ENCODE measurements at regions not wholly inside any gene's neighbourhood (a gene's known extent, or its start where the extent isn't known, plus 50 kb on each side); places are given as distances from the start of the nearest gene placed in this dataset.

DNA sequence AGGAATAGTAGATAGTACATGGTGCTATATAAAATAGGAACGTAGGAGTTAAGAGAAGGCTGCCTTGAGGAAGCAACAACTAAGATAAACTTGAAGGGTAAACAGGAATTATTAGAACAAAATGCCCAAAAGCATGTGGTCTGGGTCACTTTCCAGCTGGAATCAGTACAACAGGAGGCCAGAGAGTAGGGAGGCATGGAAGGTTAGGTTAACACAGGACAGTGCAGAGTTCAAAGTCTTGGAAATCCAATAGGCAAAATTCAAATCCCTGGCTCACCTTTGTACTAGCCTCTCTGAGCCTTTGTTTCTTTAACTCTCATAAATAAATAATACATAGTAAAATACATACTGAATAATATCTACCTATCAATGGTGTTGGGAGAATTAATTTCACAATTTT is 69.0 kb upstream of the NEK7 start:
- H3K4me1 ChIP-seq (ENCODE audit: control insufficient read depth, extremely low read depth, insufficient read depth, low read length), result peaks cover 4% of the 10 kb centered on the region
- no peak for TF ChIP-seq JUN (IDR thresholded peaks at IDR 0.05; ENCODE audit: borderline replicate concordance, insufficient read depth, insufficient read length, low read depth)
- TF ChIP-seq POLR2A (IDR thresholded peaks at IDR 0.05; ENCODE audit: low read depth, low read length), result no peak
- no peak for TF ChIP-seq MYC (IDR thresholded peaks at IDR 0.05; ENCODE audit: low read depth, low read length)
- TF ChIP-seq EZH2 (IDR thresholded peaks at IDR 0.05; ENCODE audit: borderline replicate concordance, low read depth, low read length, severe bottlenecking), result no peak
- no peak for TF ChIP-seq FOS (IDR thresholded peaks at IDR 0.05; ENCODE audit: borderline replicate concordance, insufficient read depth, low read length)
- no peak for TF ChIP-seq GATA2 (IDR thresholded peaks at IDR 0.05; ENCODE audit: insufficient read depth, insufficient read length, low read depth, low read length)
- TF ChIP-seq, protein P1, sequence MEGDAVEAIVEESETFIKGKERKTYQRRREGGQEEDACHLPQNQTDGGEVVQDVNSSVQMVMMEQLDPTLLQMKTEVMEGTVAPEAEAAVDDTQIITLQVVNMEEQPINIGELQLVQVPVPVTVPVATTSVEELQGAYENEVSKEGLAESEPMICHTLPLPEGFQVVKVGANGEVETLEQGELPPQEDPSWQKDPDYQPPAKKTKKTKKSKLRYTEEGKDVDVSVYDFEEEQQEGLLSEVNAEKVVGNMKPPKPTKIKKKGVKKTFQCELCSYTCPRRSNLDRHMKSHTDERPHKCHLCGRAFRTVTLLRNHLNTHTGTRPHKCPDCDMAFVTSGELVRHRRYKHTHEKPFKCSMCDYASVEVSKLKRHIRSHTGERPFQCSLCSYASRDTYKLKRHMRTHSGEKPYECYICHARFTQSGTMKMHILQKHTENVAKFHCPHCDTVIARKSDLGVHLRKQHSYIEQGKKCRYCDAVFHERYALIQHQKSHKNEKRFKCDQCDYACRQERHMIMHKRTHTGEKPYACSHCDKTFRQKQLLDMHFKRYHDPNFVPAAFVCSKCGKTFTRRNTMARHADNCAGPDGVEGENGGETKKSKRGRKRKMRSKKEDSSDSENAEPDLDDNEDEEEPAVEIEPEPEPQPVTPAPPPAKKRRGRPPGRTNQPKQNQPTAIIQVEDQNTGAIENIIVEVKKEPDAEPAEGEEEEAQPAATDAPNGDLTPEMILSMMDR (IDR thresholded peaks at IDR 0.05; ENCODE audit: extremely low read depth in 1 of 2, insufficient read depth in 1 of 2, low read depth in 1 of 2, low read length in 2 of 2), result no peak
- TF ChIP-seq, protein P2, sequence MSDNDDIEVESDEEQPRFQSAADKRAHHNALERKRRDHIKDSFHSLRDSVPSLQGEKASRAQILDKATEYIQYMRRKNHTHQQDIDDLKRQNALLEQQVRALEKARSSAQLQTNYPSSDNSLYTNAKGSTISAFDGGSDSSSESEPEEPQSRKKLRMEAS (IDR thresholded peaks at IDR 0.05; ENCODE audit: insufficient read depth, insufficient read length), result no peak
- POLR2A ChIA-PET, result no interaction called here
- no peaks in the 10 kb centered on the region for H3K79me2 ChIP-seq (ENCODE audit: control insufficient read depth, insufficient read depth, low read length)
- dilution Hi-C loops (cut with MboI; ENCODE audit: extremely low pct_ligation_motif_present, low sequenced_read_pairs) (no loop called here), intact Hi-C loops (cut with micrococcal nuclease) (loop anchor here (1.0 to 5.0 kb wide), 7 partner anchors 35 to 598 kb away; partner anchors contain the start of gene NEK7)
- no peak overlapping the region for H3K9ac ChIP-seq (replicated peaks; ENCODE audit: extremely low read depth, insufficient read depth, low read length)
- no peak overlapping the region for H2AFZ ChIP-seq (ENCODE audit: low read depth, low read length)
- H3K4me3 ChIP-seq (replicated peaks in 1 of 3; ENCODE audit: insufficient read depth in 1 of 3, low read depth in 1 of 3, low read length in 3 of 3), result no peak overlapping the region
- peak; percentile 1 for DNase-seq (ENCODE audit: low read depth, low spot score)
- no peak overlapping the region for H3K27ac ChIP-seq (ENCODE audit: insufficient read depth, low read depth, low read length)
- CTCF ChIA-PET, result interaction anchor here (0.7 to 1.8 kb wide), 6 partner anchors 8 to 598 kb away, joined by 3 to 27 read pairs (median 8); partner anchors contain the start of gene NEK7
- H3K9me3 ChIP-seq (replicated peaks; ENCODE audit: control insufficient read depth, insufficient read depth, low read length), result no peaks in the 10 kb centered on the region
- H3K4me2 ChIP-seq (ENCODE audit: insufficient read depth, low read length), result no peak overlapping the region
- H4K20me1 ChIP-seq (replicated peaks; ENCODE audit: control insufficient read depth, extremely low read depth, insufficient read depth, low read length), result no peaks in the 10 kb centered on the region
- no TSS peak for BruUV-seq (replicated peaks)
- H3K9me1 ChIP-seq (replicated peaks; ENCODE audit: control insufficient read depth, extremely low read depth, insufficient read depth, low read length), result no peaks in the 10 kb centered on the region
- no peaks in the 10 kb centered on the region for H3K27me3 ChIP-seq (ENCODE audit: control insufficient read depth in 2 of 2, insufficient read depth in 2 of 2, low read length in 2 of 2)
- H3K36me3 ChIP-seq (ENCODE audit: control insufficient read depth in 2 of 2, extremely low read depth in 1 of 2, insufficient read depth in 2 of 2, low read length in 2 of 2), result no peaks in the 10 kb centered on the region
- FAIRE-seq, result no peak
